Transverse colon (tissue), 4 donors: ENCODE measurements at regions not wholly inside any gene's neighbourhood (a gene's known extent, or its start where the extent isn't known, plus 50 kb on each side); places are given as distances from the start of the nearest gene placed in this dataset.

Source experiments
- DNase-seq: peaks from one replicate; pipeline ENCODE4 v3.0.0-alpha.2; 2019
- H3K27ac ChIP-seq, 4 donors: fragments of 200-600 bp; sonication (generic); 2 replicates each; pipeline ENCODE4 v1.5.1; 2016 to 2018; ENCODE audit warnings: inconsistent platforms in 4 of 4
- H3K27me3 ChIP-seq: fragments of 200-600 bp; sonication (generic); 2 replicates; pipeline ENCODE4 v1.5.1; 2017; ENCODE audit warnings: inconsistent platforms
- H3K36me3 ChIP-seq, 4 donors: fragments of 200-600 bp; sonication (generic); 2 replicates each; pipeline ENCODE4 v1.5.1; 2017 to 2019; ENCODE audit warnings: inconsistent platforms in 4 of 4
- H3K4me1 ChIP-seq, 4 donors: fragments of 200-600 bp; sonication (generic); 2 replicates each; pipeline ENCODE4 v1.5.1; 2017 to 2020; ENCODE audit warnings: inconsistent platforms in 4 of 4
- H3K4me3 ChIP-seq, 4 donors: fragments of 200-600 bp; sonication (generic); 1 replicate in 1 of 4; 2 replicates in 3 of 4; pipeline versions ENCODE4 v1.5.1 to v1.6.1; 2017 to 2019; ENCODE audit warnings: inconsistent platforms in 4 of 4
- H3K9me3 ChIP-seq, 2 donors: fragments of 200-600 bp; sonication (generic); 2 replicates each; pipeline ENCODE4 v1.5.1; 2017 to 2019; ENCODE audit warnings: inconsistent platforms in 2 of 2
- CTCF ChIP-seq, 5 experiments: fragments of 200-600 bp in 3 of 5; fragments of 450-650 bp in 2 of 5; sonication (generic) in 3 of 5; IDR thresholded peaks; 1 replicate in 2 of 5; 2 replicates in 3 of 5; pipeline ENCODE4 v1.5.1; 2016 to 2017; ENCODE audit warnings: antibody characterized with exemption in 5 of 5, inconsistent platforms in 3 of 5, mild to moderate bottlenecking in 2 of 5, moderate library complexity in 1 of 5
- EP300 ChIP-seq: sonication (generic); formaldehyde crosslinking; IDR thresholded peaks from one replicate; pipeline ENCODE4 v1.6.1; 2017; ENCODE audit warnings: antibody characterized with exemption, low read depth
- POLR2A ChIP-seq: fragments of 450-650 bp; IDR thresholded peaks from one replicate; pipeline ENCODE4 v1.6.1; 2016; ENCODE audit warnings: antibody characterized with exemption, mild to moderate bottlenecking, moderate library complexity
- POLR2AphosphoS5 ChIP-seq, 3 donors: sonication (generic); formaldehyde crosslinking; IDR thresholded peaks; one replicate each; pipeline ENCODE4 v1.6.1; 2016; ENCODE audit warnings: antibody characterized with exemption in 3 of 3
- WGBS, 2 donors: methylation state at CpG; one replicate each; pipeline ENCODE4 v1.1.5; 2018; ENCODE audit warnings: low coverage in 1 of 2; 5-methylcytosine and 5-hydroxymethylcytosine counted together
- in situ Hi-C, 4 donors: fragments of 200-750 bp; cut with MboI; loops; one replicate each; pipeline versions ENCODE4 v1.15.0 to v1.15.1; 2017; ENCODE audit warnings: low sequenced_read_pairs in 3 of 4, low pct_ligation_motif_present in 1 of 4, low pct_unique_long_range_greater_than_20kb in 1 of 4
- intact Hi-C: fragments of 100-400 bp; cut with DNase I; formaldehyde crosslinking; loops from one replicate; pipeline ENCODE4 v1.15.1; 2023; ENCODE audit warnings: low total_unique reads

DNA sequence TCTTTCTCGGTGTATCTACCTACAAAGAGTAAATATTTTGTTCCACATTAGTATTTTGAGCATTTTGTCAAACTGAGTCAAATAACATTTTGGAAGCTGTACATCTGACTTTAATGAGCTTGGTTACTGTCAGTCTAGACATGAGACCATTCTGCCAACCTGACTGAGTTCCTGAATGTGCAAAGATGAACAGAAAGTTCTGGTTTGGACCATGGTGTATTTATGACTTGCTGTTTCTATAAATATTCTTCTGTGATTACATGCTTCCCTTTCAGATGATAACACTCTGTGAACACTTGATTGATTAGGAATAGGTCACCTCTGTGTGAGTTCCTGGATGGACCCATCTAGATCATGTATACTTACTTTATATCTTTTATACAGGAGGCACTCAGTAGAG is 827.8 kb downstream of the VRK1 start:
- in situ Hi-C loops (no loop called here), intact Hi-C loops (no loop called here)
- no peaks in the 10 kb centered on the region for H3K36me3 ChIP-seq
- no peak overlapping the region for H3K4me3 ChIP-seq
- H3K9me3 ChIP-seq, result no peaks in the 10 kb centered on the region
- 94 to 100% methylated on average over 1 of the region's 1 CpG for WGBS, 2 donors
- no peak for TF ChIP-seq POLR2AphosphoS5 (IDR thresholded peaks at IDR 0.05)
- no peak for TF ChIP-seq CTCF (IDR thresholded peaks at IDR 0.05)
- TF ChIP-seq EP300, result no peak
- no peak for TF ChIP-seq POLR2A
- no peaks in the 10 kb centered on the region for H3K4me1 ChIP-seq
- no peak for DNase-seq
- H3K27me3 ChIP-seq, result no peaks in the 10 kb centered on the region
- H3K27ac ChIP-seq, result no peak overlapping the region

DNA sequence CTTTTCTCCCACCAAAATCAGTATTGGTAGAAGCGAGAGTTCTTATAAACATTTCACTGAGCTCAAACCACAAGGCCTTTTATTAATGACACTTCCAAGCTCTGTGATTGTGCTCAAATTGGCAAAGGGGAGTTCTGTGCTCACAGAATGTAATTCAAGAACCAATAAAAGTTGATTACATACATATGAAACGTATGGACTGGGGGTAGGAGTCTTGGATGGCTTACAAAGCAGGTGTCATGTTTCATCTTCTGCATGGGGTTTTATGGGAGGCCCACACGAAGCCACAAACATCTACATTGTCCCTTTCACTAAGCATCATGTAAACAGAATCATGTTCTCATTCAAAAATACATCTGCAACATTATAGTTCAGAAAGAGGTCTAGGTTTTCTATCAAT is 828.3 kb downstream of the VRK1 start:
- no peaks in the 10 kb centered on the region for H3K4me1 ChIP-seq
- H3K36me3 ChIP-seq, result no peaks in the 10 kb centered on the region
- intact Hi-C loops, result no loop called here
- no peak for DNase-seq
- WGBS, 2 donors, result 35 to 51% methylated on average over 2 to 3 of the region's 3 CpGs
- no peak overlapping the region for H3K27ac ChIP-seq
- H3K9me3 ChIP-seq, result no peaks in the 10 kb centered on the region
- no peaks in the 10 kb centered on the region for H3K27me3 ChIP-seq
- TF ChIP-seq POLR2A (no peak), POLR2AphosphoS5 (IDR thresholded peaks at IDR 0.05) (no peak), EP300 (no peak), CTCF (IDR thresholded peaks at IDR 0.05) (no peak)
- no peak overlapping the region for H3K4me3 ChIP-seq
- in situ Hi-C loops, result no loop called here

- Histone ChIP-seq H3K36me3 (no peaks in the 10 kb centered on the region), H3K4me1 (no peaks in the 10 kb centered on the region), H3K4me3 (no peak overlapping the region), H3K27me3 (no peaks in the 10 kb centered on the region), H3K9me3 (no peaks in the 10 kb centered on the region), H3K27ac (no peak overlapping the region)
- intact Hi-C loops (no loop called here), in situ Hi-C loops (no loop called here)
- WGBS, 2 donors, result 37 to 53% methylated on average over 3 to 4 of the region's 4 CpGs
- TF ChIP-seq CTCF (IDR thresholded peaks at IDR 0.05) (no peak), POLR2AphosphoS5 (IDR thresholded peaks at IDR 0.05) (no peak), EP300 (no peak), POLR2A (no peak)
- DNase-seq, result no peak
Measured at GRCh38 chr14:97626088-97626487, 828.9 kb downstream of the VRK1 start.

- intact Hi-C loops (no loop called here), in situ Hi-C loops (no loop called here)
- H3K36me3 ChIP-seq, result no peaks in the 10 kb centered on the region
- H3K27ac ChIP-seq, result no peak overlapping the region
- TF ChIP-seq EP300 (no peak), POLR2A (no peak), POLR2AphosphoS5 (IDR thresholded peaks at IDR 0.05) (no peak), CTCF (IDR thresholded peaks at IDR 0.05) (no peak)
- H3K27me3 ChIP-seq, result no peaks in the 10 kb centered on the region
- no peak overlapping the region for H3K4me3 ChIP-seq
- no peaks in the 10 kb centered on the region for H3K9me3 ChIP-seq
- 58 to 78% methylated on average over 4 to 5 of the region's 5 CpGs for WGBS, 2 donors
- DNase-seq, result no peak
- peaks cover 0 to 4% (median 0%) of the 10 kb centered on the region in 4 donors for H3K4me1 ChIP-seq
Measured at GRCh38 chr14:97630249-97630648, 833.1 kb downstream of the VRK1 start.
